ENCODE measurements at regions not wholly inside any gene's neighbourhood (a gene's known extent, or its start where the extent isn't known, plus 50 kb on each side); places are given as distances from the start of the nearest gene placed in this dataset.

DNA sequence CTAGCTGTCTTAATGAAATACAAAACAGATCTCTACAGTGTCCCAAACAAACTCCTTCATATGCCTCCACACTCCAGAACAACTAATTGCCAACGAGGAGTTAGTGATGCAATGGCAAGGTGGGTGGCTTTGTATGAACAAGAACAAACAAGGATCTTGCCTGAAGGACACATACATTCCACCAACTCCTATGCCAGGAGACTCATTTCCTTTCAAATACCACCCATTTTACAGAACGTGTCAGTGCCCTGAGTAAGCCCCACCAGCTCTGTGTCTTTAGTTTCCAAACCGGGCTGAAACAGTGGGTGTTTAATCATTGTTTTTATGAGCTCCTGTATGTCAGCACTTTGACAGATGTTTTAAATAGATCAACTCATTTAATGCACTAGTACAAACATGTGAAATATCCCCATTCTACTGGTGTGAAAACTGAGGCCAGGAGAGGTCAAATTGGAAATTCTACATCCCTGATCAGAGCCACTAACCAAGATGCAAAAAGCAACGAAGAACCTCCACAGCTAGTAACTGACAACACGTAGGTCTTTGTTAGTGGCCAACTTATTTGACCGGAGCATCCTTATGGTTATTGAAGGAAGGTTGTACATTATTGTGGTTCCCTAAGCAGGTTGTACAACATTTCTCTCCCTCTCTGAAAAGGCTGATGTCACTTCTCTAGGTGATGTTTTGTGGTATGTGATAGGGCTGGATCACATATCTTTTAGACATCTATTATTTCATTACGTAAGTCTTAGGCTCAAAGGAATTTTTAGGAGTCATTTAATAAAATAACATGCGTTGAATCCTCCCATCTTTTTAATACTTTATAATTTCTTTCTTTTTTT is 534.9 kb upstream of the TNP1 start:
- H3K36me3 ChIP-seq: peaks cover 8% of the 10 kb centered on the region; the same call in 1 of the 2 replicates
- no peak overlapping the region for H3K9ac ChIP-seq
- H3K27ac ChIP-seq: no peak overlapping the region
- no peak for TF ChIP-seq Cebpa-rat (IDR thresholded peaks at IDR 0.05)
- no peaks in the 10 kb centered on the region for H4K20me1 ChIP-seq
- no peaks in the 10 kb centered on the region for H3K27me3 ChIP-seq
- H3K4me3 ChIP-seq: no peak overlapping the region
- peaks cover 27% of the 10 kb centered on the region for H3K9me3 ChIP-seq
- H3K4me1 ChIP-seq: peaks cover 22% of the 10 kb centered on the region
- no peak overlapping the region for H3K4me2 ChIP-seq

DNA sequence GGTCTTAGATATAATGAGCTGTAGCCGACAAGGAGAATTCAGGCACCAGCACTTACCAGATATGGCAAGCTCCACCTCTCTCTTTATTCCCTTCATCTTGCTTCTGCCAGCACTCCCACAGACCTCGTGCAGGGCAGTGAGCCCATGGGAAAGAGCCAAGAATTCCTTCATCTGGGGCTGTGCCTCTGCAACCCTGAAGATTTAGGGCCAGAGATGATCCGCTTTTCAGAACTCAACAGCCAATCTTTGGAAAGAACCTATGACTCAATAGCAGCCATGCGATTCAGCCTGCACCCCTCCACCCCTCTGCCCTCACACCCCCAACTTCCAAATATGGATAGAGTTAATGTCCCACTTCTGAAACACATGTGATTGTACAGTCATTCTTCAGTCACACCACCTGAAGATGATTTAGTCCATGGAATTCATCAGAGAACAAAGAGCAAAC is 533.7 kb upstream of the TNP1 start:
- Histone ChIP-seq H3K27me3 (no peaks in the 10 kb centered on the region), H3K4me1 (peaks cover 12% of the 10 kb centered on the region), H3K36me3 (peaks cover 8% of the 10 kb centered on the region; the same call in 1 of the 2 replicates), H3K4me2 (no peak overlapping the region), H3K27ac (no peak overlapping the region), H3K9ac (no peak overlapping the region), H3K9me3 (peaks cover 27% of the 10 kb centered on the region), H3K4me3 (no peak overlapping the region), H4K20me1 (no peaks in the 10 kb centered on the region)
- TF ChIP-seq Cebpa-rat (IDR thresholded peaks at IDR 0.05): no peak

- Histone ChIP-seq H3K4me1 (peaks cover 7% of the 10 kb centered on the region), H3K9ac (no peak overlapping the region), H3K4me3 (no peak overlapping the region), H3K9me3 (peaks cover 27% of the 10 kb centered on the region), H3K4me2 (no peak overlapping the region), H3K36me3 (peaks cover 8% of the 10 kb centered on the region; the same call in 1 of the 2 replicates), H4K20me1 (no peaks in the 10 kb centered on the region), H3K27ac (no peak overlapping the region), H3K27me3 (no peaks in the 10 kb centered on the region)
- TF ChIP-seq Cebpa-rat (IDR thresholded peaks at IDR 0.05): no peak
Measured at GRCh38 chr2:217392930-217393584, 533.2 kb upstream of the TNP1 start.

DNA sequence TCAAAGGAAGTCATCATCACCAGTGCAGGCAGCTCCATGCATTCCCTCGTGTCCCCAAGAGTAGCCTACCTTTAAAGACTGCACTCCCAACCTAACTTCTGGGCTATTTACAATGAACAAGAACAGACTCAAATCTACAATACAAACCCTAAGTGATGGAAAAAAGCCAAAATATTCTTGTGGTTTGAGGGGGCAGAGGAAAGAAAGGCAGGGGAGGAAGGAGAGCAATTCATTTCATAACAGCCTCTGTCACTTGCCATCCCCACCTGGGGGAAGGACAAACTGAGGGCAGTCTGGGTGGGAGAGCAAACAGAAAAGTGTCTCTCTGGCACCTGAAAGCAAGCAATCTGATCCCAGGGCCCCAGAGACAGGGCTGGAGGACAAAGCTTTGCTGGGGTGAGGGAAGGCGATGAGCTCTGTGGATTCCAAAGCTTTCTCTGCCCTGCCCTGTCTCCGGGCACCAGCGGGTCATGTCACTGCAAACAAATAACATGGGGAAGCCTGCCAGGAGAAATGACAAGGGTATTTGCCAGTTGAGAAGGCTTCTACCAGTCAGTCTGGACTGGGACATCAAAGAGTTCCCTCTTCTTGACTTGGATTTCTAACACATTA is 528.0 kb upstream of the TNP1 start:
- TF ChIP-seq Cebpa-rat (IDR thresholded peaks at IDR 0.05): no peak
- Histone ChIP-seq H3K27me3 (no peaks in the 10 kb centered on the region), H3K9me3 (peaks cover 27% of the 10 kb centered on the region), H3K4me2 (no peak overlapping the region), H4K20me1 (no peaks in the 10 kb centered on the region), H3K4me3 (no peak overlapping the region), H3K27ac (no peak overlapping the region), H3K4me1 (no peaks in the 10 kb centered on the region), H3K9ac (no peak overlapping the region), H3K36me3 (peaks cover 8% of the 10 kb centered on the region; the same call in 1 of the 2 replicates)

GRCh38 chr2:217386041-217386440 is 526.2 kb upstream of the TNP1 start:
- Histone ChIP-seq H3K27ac (no peak overlapping the region), H3K4me3 (no peak overlapping the region)
- TF ChIP-seq Cebpa-rat (IDR thresholded peaks at IDR 0.05): no peak

DNA sequence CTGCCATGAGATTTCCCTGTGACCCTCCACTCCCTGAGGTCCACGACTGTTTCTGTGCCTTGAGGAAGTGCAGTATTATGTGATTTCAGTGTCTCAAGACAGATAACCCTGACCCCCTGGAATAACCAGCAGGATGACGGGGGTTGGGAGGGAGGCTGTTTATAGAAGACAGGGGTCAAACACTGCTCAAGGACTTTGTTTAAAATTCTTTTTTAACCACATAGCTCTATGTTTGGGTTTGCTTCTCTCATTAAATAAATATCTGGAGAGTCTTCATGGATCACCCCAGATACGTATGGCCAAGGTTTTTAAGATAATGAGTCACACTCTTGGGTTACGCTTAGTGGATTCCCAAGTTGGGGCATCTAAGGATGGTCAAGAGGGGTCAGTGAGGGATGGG is 523.8 kb upstream of the TNP1 start:
- Histone ChIP-seq H3K36me3 (no peaks in the 10 kb centered on the region), H3K4me2 (no peak overlapping the region), H3K4me1 (no peaks in the 10 kb centered on the region), H3K4me3 (no peak overlapping the region), H3K9me3 (peaks cover 5% of the 10 kb centered on the region; the same call in 1 of the 2 replicates), H4K20me1 (no peaks in the 10 kb centered on the region), H3K9ac (no peak overlapping the region), H3K27ac (no peak overlapping the region), H3K27me3 (no peaks in the 10 kb centered on the region)
- no peak for TF ChIP-seq Cebpa-rat (IDR thresholded peaks at IDR 0.05)

More at GRCh38 chr2:217386041-217386440, 526.2 kb upstream of the TNP1 start:
- Histone ChIP-seq H3K36me3 (peaks cover 7% of the 10 kb centered on the region; the same call in 1 of the 2 replicates), H3K4me1 (no peaks in the 10 kb centered on the region), H3K9me3 (peaks cover 13% of the 10 kb centered on the region), H3K27me3 (no peaks in the 10 kb centered on the region), H3K4me2 (no peak overlapping the region), H4K20me1 (no peaks in the 10 kb centered on the region), H3K9ac (no peak overlapping the region)

DNA sequence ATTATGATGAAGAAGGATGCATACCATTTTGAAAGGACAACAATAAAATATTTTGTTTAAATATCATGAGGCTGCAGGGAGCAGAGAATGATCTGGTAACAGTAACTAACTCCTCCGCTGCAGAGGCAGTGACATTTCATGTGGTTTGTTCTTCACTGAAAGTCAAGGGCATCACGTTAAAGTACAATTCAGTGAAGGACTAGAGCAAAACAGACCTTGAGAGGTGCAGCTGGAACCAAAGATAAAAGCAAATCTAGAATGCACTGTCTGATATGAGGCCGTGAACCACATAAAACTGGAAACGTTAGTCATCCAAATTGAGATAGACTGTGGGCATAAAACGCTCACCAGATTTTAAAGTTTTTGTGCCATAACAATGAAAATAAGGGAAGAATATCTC is 522.9 kb upstream of the TNP1 start:
- no peak for TF ChIP-seq Cebpa-rat (IDR thresholded peaks at IDR 0.05)
- H3K9ac ChIP-seq: no peak overlapping the region
- no peaks in the 10 kb centered on the region for H3K4me1 ChIP-seq
- H3K36me3 ChIP-seq: no peaks in the 10 kb centered on the region
- H4K20me1 ChIP-seq: no peaks in the 10 kb centered on the region
- H3K4me3 ChIP-seq: no peak overlapping the region
- H3K4me2 ChIP-seq: no peak overlapping the region
- peaks cover 5% of the 10 kb centered on the region for H3K9me3 ChIP-seq
- no peak overlapping the region for H3K27ac ChIP-seq
- no peaks in the 10 kb centered on the region for H3K27me3 ChIP-seq

GRCh38 chr2:217379807-217380206 is 519.9 kb upstream of the TNP1 start:
- no peaks in the 10 kb centered on the region for H4K20me1 ChIP-seq
- no peak overlapping the region for H3K4me2 ChIP-seq
- H3K27ac ChIP-seq: no peak overlapping the region
- no peaks in the 10 kb centered on the region for H3K27me3 ChIP-seq
- peaks cover 10% of the 10 kb centered on the region for H3K4me1 ChIP-seq
- H3K36me3 ChIP-seq: no peaks in the 10 kb centered on the region
- H3K9me3 ChIP-seq: peaks cover 9% of the 10 kb centered on the region
- no peak overlapping the region for H3K9ac ChIP-seq
- no peak for TF ChIP-seq Cebpa-rat (IDR thresholded peaks at IDR 0.05)
- no peak overlapping the region for H3K4me3 ChIP-seq

DNA sequence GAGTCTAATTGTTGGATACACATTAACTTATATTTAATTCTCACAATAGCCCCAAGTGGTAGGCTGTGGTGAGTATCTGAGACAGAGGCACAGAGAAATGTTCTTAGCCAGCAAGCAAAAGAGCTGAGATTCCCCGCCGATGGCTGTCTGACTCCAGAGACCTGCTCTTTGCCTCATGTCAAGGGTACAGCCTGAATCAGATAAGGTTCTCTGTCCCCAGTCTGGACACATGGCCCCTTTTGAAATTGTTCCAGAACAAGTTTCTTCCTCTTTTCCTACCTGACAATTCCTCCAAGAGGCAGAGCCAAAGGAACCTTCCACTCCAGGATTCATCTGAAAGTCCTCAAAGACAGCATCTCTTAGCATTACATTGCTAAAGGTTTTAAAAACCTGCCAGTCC is 512.9 kb upstream of the TNP1 start:
- no peak for TF ChIP-seq Cebpa-rat (IDR thresholded peaks at IDR 0.05)
- Histone ChIP-seq H3K27me3 (no peaks in the 10 kb centered on the region), H3K9ac (no peak overlapping the region), H3K4me3 (no peak overlapping the region), H3K36me3 (no peaks in the 10 kb centered on the region), H3K4me1 (peaks cover 14% of the 10 kb centered on the region), H3K4me2 (no peak overlapping the region), H3K27ac (no peak overlapping the region), H4K20me1 (no peaks in the 10 kb centered on the region), H3K9me3 (peaks cover 3% of the 10 kb centered on the region; the same call in 1 of the 2 replicates)
